GM18858 (cell line): ENCODE measurements at regions not wholly inside any gene's neighbourhood (a gene's known extent, or its start where the extent isn't known, plus 50 kb on each side); places are given as distances from the start of the nearest gene placed in this dataset.
"Not testable (repeated sequence)": the region's sequence is repeated elsewhere in the genome, so short reads cannot be mapped to it uniquely, and the experiment has no call there.

Source experiments
- ATAC-seq: cut with Tn5 transposase; IDR thresholded peaks from one replicate; pipeline ENCODE4 v1.9.1; 2021; ENCODE audit not compliant: unreplicated experiment

GRCh38 chr14:101634202-101634849, 73.0 kb downstream of the DIO3 start:
- ATAC-seq, result no peak

DNA sequence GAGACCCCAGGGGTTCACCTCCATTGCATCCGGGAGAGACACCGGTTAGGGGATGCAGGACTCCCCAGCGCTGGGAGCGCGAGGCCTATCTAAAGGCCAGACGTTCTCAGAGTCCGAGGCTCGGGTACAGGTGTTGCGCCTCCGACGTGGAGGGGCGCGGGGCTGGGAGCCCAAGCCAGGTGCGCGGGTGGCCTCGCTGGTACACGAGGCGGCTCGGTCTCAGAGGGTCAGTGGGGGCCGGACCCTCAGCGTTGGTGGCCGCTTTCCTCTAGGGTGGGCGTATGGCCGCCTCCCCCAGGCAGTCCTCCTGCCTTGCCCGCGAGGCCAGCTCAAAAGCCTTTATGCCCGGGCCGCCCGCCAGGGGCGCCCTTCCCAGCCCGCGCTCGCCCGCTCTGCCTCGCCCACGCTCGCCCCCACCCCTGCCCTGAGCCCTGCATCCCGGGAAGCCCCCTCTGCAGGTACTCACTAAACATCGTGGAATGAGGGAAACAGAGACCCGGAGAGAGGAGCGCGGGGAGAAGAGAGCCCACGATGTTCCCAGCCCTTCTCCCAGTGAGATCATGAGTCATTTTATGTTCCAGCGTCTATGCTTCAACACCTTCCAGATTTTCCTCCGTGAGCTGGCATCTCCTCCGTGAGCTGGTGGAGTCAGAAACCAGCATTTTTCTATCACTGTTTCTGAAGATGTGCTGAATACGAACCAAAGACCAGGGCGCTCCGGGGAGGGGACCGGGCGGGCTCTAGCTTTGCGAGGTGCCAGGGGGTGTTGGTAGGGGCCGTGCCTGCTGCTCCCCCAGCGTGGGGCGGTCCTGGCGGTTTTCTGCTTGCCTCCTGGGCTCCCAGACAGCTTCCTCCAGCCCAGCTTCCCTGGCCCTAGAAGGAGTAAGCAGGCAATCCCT, 73.8 kb downstream of the DIO3 start:
- ATAC-seq, result no peak

DNA sequence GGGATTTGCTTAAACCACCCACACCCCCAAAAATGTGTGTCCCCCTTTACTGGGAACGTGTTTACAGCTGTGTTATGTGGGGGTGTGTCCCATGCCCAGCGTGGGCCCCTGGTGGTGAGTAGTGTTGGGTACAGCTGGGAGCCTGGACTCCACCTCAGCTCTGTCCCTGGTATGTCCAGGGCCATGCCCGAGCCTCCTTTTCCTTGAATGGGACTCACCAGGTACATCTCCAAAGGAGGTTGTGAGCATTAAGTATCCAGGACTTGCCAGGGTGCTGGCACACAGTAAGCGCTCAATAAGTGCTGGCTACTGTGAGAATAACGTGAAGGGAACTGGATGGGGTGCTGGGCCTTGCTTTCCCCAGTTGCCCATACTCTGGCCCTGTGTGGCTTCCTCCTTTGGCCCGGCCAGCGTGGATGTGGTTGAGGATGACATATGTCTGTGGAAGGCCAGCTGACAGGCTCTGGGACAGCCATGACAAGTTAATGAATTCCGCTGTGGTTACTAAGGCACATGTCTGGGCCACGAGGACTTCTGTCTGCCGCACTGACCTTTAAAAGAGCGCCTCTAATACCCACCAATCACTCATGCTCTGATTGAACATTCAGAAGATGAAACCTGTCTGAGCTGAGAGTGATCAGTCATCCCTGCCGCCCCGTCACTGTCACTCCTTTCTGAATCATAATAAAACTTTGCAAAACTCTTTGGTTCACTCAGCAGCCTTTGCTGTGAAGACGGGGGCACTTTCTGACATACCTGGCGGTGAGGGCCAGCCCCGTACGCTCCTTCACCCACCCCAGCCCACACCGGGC, 74.7 kb downstream of the DIO3 start:
- ATAC-seq, result no peak

- ATAC-seq, result no peak
Observed at GRCh38 chr14:101639241-101639833, 78.0 kb downstream of the DIO3 start.

DNA sequence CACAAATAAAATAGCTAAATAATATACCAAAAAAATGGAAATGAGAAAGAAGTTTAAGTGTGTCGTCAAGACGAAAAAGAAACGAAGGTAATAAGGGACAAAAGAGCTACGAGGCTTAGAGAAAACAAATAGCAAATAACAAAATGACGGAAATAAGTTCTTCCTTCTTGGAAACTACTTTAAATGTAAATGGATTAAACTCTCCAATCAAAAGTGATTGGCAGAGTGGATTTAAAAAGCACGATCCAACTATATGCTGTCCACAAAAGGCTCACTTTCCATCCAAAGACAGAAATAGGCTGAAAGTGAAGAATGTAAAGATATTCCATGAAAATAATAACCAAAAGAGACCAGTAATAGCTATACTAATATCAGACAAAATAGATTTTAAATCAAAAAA, 82.4 kb downstream of the DIO3 start:
- no peak for ATAC-seq

DNA sequence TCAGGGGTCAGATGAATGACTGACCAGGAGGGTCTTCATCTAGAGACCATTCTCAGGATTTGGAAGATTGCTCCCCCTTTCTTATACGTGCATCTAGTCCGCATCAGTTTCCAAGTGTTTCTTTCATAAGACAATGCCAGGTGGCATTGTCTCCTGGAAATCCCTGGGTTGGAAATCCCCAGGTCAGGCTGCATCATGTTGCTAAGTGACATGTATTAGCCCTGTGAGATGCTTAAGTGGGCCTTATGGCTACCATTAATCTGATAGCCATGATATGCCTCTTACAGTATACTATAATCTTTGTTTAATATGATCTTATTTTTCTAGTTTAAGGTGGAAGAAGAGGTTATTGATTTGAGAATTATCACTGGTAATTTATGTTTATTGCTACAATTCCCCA, 92.8 kb downstream of the DIO3 start:
- no peak for ATAC-seq

DNA sequence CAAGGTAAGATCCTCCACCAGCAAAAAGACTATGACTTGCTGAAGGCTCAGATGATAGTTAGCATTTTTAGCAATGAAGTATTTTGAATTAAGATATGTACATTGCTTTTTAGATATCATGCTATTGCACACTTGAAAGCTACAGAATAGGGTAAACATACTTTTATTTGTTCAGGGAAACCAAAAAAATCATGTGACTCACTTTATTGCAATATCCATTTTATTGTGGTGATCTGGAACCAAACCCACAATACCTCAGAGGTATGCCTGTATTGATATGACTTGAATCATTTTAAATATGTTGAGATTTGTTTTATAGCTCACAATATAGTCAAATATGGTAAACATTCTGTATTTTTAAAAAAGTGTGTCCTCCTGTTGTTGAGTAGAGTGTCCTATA, 96.1 kb downstream of the DIO3 start:
- no peak for ATAC-seq

DNA sequence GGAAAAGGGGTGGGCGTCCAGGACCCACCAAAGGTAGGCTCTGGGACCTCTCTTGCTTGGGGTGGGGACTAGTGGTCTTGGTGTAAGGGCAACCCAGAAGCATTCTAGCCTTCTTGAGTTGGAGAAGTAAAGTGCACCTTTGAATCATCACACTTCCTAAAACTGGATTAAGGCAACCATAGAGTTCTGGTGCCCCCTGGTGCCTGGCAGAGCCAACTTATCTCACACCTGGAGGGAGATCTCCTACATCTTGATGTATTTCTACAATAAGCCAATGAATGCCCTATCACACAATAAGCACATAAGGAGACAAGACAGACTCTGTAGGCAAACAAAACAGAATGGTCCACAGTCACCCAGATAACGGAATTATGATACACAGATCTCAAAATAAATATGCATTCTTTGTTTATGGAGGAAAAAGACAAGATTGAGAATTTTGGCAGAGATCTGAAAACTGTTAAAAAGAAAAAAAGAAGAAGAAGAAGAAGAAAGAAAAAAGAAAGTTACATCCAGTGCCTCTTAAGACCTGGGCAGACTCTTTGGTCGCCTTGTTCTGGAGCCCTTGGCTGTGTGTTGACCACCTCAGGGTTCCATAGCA, 95.9 kb upstream of the PPP2R5C start:
- no peak for ATAC-seq

- no peak for ATAC-seq
Observed at GRCh38 chr14:101666264-101666663, 95.2 kb upstream of the PPP2R5C start.

GRCh38 chr14:101669629-101670028, 91.9 kb upstream of the PPP2R5C start:
- no peak for ATAC-seq

GRCh38 chr14:101673873-101674272, 87.6 kb upstream of the PPP2R5C start:
- ATAC-seq, result no peak

DNA sequence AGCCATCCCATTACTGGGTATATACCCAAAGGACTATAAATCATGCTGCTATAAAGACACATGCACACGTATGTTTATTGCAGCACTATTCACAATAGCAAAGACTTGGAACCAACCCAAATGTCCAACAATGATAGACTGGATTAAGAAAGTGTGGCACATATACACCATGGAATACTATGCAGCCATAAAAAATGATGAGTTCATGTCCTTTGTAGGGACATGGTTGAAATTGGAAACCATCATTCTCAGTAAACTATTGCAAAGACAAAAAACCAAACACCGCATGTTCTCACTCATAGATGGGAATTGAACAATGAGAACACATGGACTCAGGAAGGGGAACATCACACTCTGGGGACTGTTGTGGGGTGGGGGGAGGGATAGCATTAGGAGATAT, 85.7 kb upstream of the PPP2R5C start:
- ATAC-seq, result not testable (repeated sequence)

DNA sequence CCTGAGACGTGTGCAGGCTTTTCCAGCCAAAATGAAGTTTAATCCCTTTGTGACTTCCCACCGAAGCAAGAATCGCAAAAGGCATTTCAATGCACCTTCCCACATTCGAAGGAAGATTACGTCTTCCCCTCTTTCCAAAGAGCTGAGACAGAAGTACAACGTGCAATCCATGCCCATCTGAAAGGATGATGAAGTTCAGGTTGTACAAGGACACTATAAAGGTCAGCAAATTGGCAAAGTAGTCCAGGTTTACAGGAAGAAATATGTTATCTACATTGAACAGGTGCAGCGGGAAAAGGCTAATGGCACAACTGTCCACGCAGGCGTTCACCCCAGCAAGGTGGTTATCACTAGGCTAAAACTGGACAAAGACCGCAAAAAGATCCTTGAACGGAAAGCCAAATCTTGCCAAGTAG, 83.6 kb upstream of the PPP2R5C start:
- ATAC-seq, result not testable (repeated sequence)

DNA sequence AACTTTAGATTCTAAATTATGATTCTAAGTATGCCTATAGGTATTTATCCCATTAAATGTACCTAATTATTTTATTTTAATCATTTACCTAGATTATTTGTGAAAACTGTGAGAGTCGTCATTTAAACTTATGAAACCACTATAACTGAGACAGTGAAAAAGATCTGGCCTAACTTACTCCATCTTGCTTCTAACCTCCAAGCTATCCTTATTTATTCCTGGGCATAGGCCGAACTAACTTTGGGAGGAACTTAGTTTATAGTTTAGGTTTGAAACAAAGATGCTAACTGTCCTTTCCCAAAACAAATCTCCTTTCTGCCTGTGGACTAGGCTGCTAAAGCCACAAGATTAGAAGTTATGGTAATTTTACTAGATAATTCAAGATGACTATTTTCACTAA, 79.7 kb upstream of the PPP2R5C start:
- ATAC-seq, result no peak

- no peak for ATAC-seq
Observed at GRCh38 chr14:101683365-101683764, 78.1 kb upstream of the PPP2R5C start.

DNA sequence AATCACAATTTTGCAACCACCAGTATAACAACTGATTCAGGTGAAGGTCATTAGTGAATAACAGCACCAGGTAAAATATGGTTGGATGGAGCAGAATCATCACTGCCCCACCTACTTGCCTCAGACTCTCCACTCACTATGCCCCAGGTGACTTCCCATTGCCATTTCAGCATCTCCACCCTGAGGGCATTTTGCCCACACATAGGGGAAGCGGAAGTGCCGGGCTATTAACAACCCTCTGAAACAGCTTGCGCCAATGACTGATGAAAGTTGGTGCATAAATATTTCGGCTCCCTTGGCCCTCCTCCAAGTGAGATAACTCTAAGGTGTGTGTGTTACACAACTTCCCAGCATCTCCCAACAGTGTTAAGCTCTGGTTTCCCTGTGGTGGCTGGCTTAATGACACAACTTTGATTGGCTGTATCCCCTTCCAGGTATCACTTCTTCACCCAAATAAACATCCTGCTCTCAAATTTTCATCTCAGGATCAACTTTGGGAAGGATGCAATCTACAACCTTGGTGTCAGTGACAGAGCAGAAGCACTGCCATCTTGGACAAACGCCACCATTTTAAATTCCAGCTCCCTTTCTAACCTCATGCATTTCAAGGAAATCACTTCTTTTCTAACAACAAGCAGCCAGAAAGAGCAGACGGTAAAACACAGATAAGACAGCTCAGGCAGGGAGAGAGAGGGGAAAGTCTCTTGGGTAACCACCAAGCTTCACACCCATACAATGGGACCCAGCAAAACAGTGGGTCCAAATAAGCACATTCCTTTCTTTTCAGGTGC, 73.6 kb upstream of the PPP2R5C start:
- no peak for ATAC-seq

- no peak for ATAC-seq
Observed at GRCh38 chr14:101689039-101689501, 72.4 kb upstream of the PPP2R5C start.

DNA sequence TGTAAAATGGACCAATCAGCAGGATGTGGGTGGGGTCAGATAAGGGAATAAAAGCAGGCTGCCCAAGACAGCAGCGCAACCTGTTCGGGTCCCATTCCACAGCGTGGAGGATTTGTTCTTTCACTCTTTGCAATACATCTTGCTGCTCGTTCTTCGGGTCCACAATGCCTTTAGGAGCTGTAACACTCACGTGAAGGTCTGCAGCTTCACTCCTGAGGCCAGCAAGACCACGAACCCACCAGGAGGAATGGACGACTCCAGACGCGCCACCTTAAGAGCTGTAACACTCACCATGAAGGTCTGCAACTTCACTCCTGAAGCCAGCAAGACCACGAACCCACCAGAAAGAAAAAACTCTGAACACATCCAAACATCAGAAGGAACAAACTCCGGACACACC, 71.5 kb upstream of the PPP2R5C start:
- not testable (repeated sequence) for ATAC-seq

GRCh38 chr14:101695659-101696058, 65.8 kb upstream of the PPP2R5C start:
- ATAC-seq, result no peak

- ATAC-seq, result no peak
Observed at GRCh38 chr14:101704140-101704539, 57.4 kb upstream of the PPP2R5C start.
